DMS153 treated with DMSO at 0.1 percent for 48 hours (cell line): ENCODE measurements at regions not wholly inside any gene's neighbourhood (a gene's known extent, or its start where the extent isn't known, plus 50 kb on each side); places are given as distances from the start of the nearest gene placed in this dataset.
A peak's percentile ranks its signal among the peaks of the same experiment; 100 is the strongest.

Source experiments
- DNase-seq: peaks from one replicate; lab custom pipeline; 2025; ENCODE audit not compliant: unreplicated experiment; lab: John Stamatoyannopoulos, UW

- DNase-seq, result no peak
These were observed 130.7 kb upstream of the GPRIN3 start for GRCh38 chr4:89438102-89438831.

- DNase-seq, result peak; percentile 55
These were observed 126.9 kb upstream of the GPRIN3 start for GRCh38 chr4:89434364-89434988.

- DNase-seq, result peak; percentile 24
These were observed 120.2 kb upstream of the GPRIN3 start for GRCh38 chr4:89427782-89428181.

GRCh38 chr4:89425023-89425422, 117.4 kb upstream of the GPRIN3 start:
- no peak for DNase-seq

- no peak for DNase-seq
These were observed 114.9 kb upstream of the GPRIN3 start for GRCh38 chr4:89422441-89422990.

- DNase-seq, result no peak
These were observed 112.9 kb upstream of the GPRIN3 start for GRCh38 chr4:89420507-89420906.

GRCh38 chr4:89419111-89419695, 111.6 kb upstream of the GPRIN3 start:
- no peak for DNase-seq

GRCh38 chr4:89416960-89417359, 109.4 kb upstream of the GPRIN3 start:
- no peak for DNase-seq

GRCh38 chr4:89413518-89413917, 105.9 kb upstream of the GPRIN3 start:
- no peak for DNase-seq

GRCh38 chr4:89411539-89412309, 104.1 kb upstream of the GPRIN3 start:
- DNase-seq, result no peak

GRCh38 chr4:89410687-89411086, 103.1 kb upstream of the GPRIN3 start:
- DNase-seq, result no peak

- no peak for DNase-seq
These were observed 96.9 kb upstream of the GPRIN3 start for GRCh38 chr4:89404530-89404929.

GRCh38 chr4:89403826-89404225, 96.2 kb upstream of the GPRIN3 start:
- no peak for DNase-seq

- no peak for DNase-seq
These were observed 92.9 kb upstream of the GPRIN3 start for GRCh38 chr4:89400287-89401035.

- DNase-seq, result no peak
These were observed 91.0 kb upstream of the GPRIN3 start for GRCh38 chr4:89398644-89399043.

- no peak for DNase-seq
These were observed 90.5 kb upstream of the GPRIN3 start for GRCh38 chr4:89398146-89398545.

GRCh38 chr4:89397441-89397840, 89.8 kb upstream of the GPRIN3 start:
- no peak for DNase-seq

GRCh38 chr4:89382439-89382838, 74.8 kb upstream of the GPRIN3 start:
- no peak for DNase-seq

- no peak for DNase-seq
These were observed 73.4 kb upstream of the GPRIN3 start for GRCh38 chr4:89380980-89381379.

GRCh38 chr4:89379511-89380044, 72.0 kb upstream of the GPRIN3 start:
- peak; percentile 70 for DNase-seq
